Vagina (tissue), 2 donors: ENCODE measurements at regions not wholly inside any gene's neighbourhood (a gene's known extent, or its start where the extent isn't known, plus 50 kb on each side); places are given as distances from the start of the nearest gene placed in this dataset.

Experiments
- DNase-seq, 2 donors: peaks; one replicate each; pipeline ENCODE4 v3.0.0-alpha.2; 2017; ENCODE audit errors: extremely low spot score in 2 of 2
- H3K27ac ChIP-seq: fragments of 200-600 bp; sonication (generic); one replicate; pipeline ENCODE4 v1.5.1; 2019
- H3K27me3 ChIP-seq: fragments of 200-600 bp; sonication (generic); one replicate; pipeline ENCODE4 v1.5.1; 2019
- H3K36me3 ChIP-seq, 2 donors: fragments of 200-600 bp; sonication (generic); one replicate each; pipeline ENCODE4 v1.5.1; 2017 to 2019
- H3K4me1 ChIP-seq: fragments of 200-600 bp; sonication (generic); one replicate; pipeline ENCODE4 v1.5.1; 2019
- H3K4me3 ChIP-seq, 2 donors: fragments of 200-600 bp; sonication (generic); 1 replicate in 1 of 2; 2 replicates in 1 of 2; pipeline ENCODE4 v1.5.1; 2016 to 2019
- H3K9me3 ChIP-seq: fragments of 200-600 bp; sonication (generic); one replicate; pipeline ENCODE4 v1.5.1; 2019
- CTCF ChIP-seq, 3 experiments: fragments of 450-650 bp in 2 of 3; fragments of 200-600 bp in 1 of 3; sonication (generic) in 1 of 3; IDR thresholded peaks; one replicate each; pipeline ENCODE4 v1.5.1; 2017 to 2019; ENCODE audit warnings: antibody characterized with exemption in 3 of 3, mild to moderate bottlenecking in 2 of 3, moderate library complexity in 2 of 3
- POLR2A ChIP-seq, 2 donors: fragments of 450-650 bp; IDR thresholded peaks; one replicate each; pipeline ENCODE4 v1.6.1; 2017; ENCODE audit warnings: antibody characterized with exemption in 2 of 2, mild to moderate bottlenecking in 2 of 2, moderate library complexity in 2 of 2
- POLR2AphosphoS5 ChIP-seq, 2 donors: sonication (generic); formaldehyde crosslinking; IDR thresholded peaks; one replicate each; pipeline ENCODE4 v1.9.0; 2017; ENCODE audit warnings: antibody characterized with exemption in 2 of 2, mild to moderate bottlenecking in 2 of 2, low read depth in 1 of 2; ENCODE audit not compliant: insufficient read depth in 1 of 2
- intact Hi-C: fragments of 100-400 bp; cut with DNase I; formaldehyde crosslinking; loops from one replicate; pipeline ENCODE4 v1.15.1; 2023

- no peaks in the 10 kb centered on the region for H3K9me3 ChIP-seq
- H3K36me3 ChIP-seq: no peaks in the 10 kb centered on the region
- H3K27me3 ChIP-seq: no peaks in the 10 kb centered on the region
- intact Hi-C loops: no loop called here
- no peak overlapping the region for H3K4me3 ChIP-seq
- H3K4me1 ChIP-seq: no peaks in the 10 kb centered on the region
- peak; percentile 43 to 49 for DNase-seq
- TF ChIP-seq POLR2A (IDR thresholded peaks at IDR 0.05): no peak
- TF ChIP-seq POLR2AphosphoS5 (IDR thresholded peaks at IDR 0.05; ENCODE audit: insufficient read depth in 1 of 2, low read depth in 1 of 2): no peak
- TF ChIP-seq CTCF (IDR thresholded peaks at IDR 0.05): no peak
- H3K27ac ChIP-seq: no peak overlapping the region
Measured at GRCh38 chr7:153390955-153391354, 631.4 kb downstream of the ACTR3B start.

- H3K27ac ChIP-seq: no peak overlapping the region
- no peaks in the 10 kb centered on the region for H3K4me1 ChIP-seq
- TF ChIP-seq CTCF (IDR thresholded peaks at IDR 0.05) (no peak), POLR2A (IDR thresholded peaks at IDR 0.05) (no peak), POLR2AphosphoS5 (IDR thresholded peaks at IDR 0.05; ENCODE audit: insufficient read depth in 1 of 2, low read depth in 1 of 2) (no peak)
- no peaks in the 10 kb centered on the region for H3K36me3 ChIP-seq
- no peak for DNase-seq
- intact Hi-C loops: no loop called here
- no peaks in the 10 kb centered on the region for H3K27me3 ChIP-seq
- H3K9me3 ChIP-seq: no peaks in the 10 kb centered on the region
- no peak overlapping the region for H3K4me3 ChIP-seq
Measured at GRCh38 chr7:153392726-153393125, 633.2 kb downstream of the ACTR3B start.

GRCh38 chr7:153393666-153394065 is 634.1 kb downstream of the ACTR3B start:
- H3K27ac ChIP-seq: no peak overlapping the region
- H3K27me3 ChIP-seq: no peaks in the 10 kb centered on the region
- TF ChIP-seq CTCF (IDR thresholded peaks at IDR 0.05): no peak
- TF ChIP-seq POLR2A (IDR thresholded peaks at IDR 0.05): no peak
- no peak for TF ChIP-seq POLR2AphosphoS5 (IDR thresholded peaks at IDR 0.05; ENCODE audit: insufficient read depth in 1 of 2, low read depth in 1 of 2)
- H3K36me3 ChIP-seq: no peaks in the 10 kb centered on the region
- DNase-seq: no peak
- H3K9me3 ChIP-seq: no peaks in the 10 kb centered on the region
- intact Hi-C loops: no loop called here
- H3K4me3 ChIP-seq: no peak overlapping the region
- H3K4me1 ChIP-seq: no peaks in the 10 kb centered on the region

- intact Hi-C loops: no loop called here
- no peaks in the 10 kb centered on the region for H3K9me3 ChIP-seq
- TF ChIP-seq POLR2AphosphoS5 (IDR thresholded peaks at IDR 0.05; ENCODE audit: insufficient read depth in 1 of 2, low read depth in 1 of 2) (no peak), CTCF (IDR thresholded peaks at IDR 0.05) (no peak), POLR2A (IDR thresholded peaks at IDR 0.05) (no peak)
Measured at GRCh38 chr7:153396475-153396874, 636.9 kb downstream of the ACTR3B start.

GRCh38 chr7:153397459-153397858 is 637.9 kb downstream of the ACTR3B start:
- Histone ChIP-seq H3K4me1 (no peaks in the 10 kb centered on the region), H3K36me3 (no peaks in the 10 kb centered on the region), H3K9me3 (no peaks in the 10 kb centered on the region), H3K27me3 (no peaks in the 10 kb centered on the region), H3K27ac (no peak overlapping the region), H3K4me3 (no peak overlapping the region)
- DNase-seq: peak in 1 of 2 donors; percentile 58
- TF ChIP-seq CTCF (IDR thresholded peaks at IDR 0.05): no peak
- no peak for TF ChIP-seq POLR2AphosphoS5 (IDR thresholded peaks at IDR 0.05; ENCODE audit: insufficient read depth in 1 of 2, low read depth in 1 of 2)
- no peak for TF ChIP-seq POLR2A (IDR thresholded peaks at IDR 0.05)
- intact Hi-C loops: no loop called here

More at GRCh38 chr7:153396475-153396874, 636.9 kb downstream of the ACTR3B start:
- DNase-seq: peak in 1 of 2 donors; percentile 58
- H3K36me3 ChIP-seq: no peaks in the 10 kb centered on the region
- no peak overlapping the region for H3K27ac ChIP-seq
- H3K4me1 ChIP-seq: no peaks in the 10 kb centered on the region
- no peaks in the 10 kb centered on the region for H3K27me3 ChIP-seq
- H3K4me3 ChIP-seq: no peak overlapping the region
